Suprapubic skin (tissue), 4 donors: ENCODE measurements at regions not wholly inside any gene's neighbourhood (a gene's known extent, or its start where the extent isn't known, plus 50 kb on each side); places are given as distances from the start of the nearest gene placed in this dataset.
"Not testable (repeated sequence)": the region's sequence is repeated elsewhere in the genome, so short reads cannot be mapped to it uniquely, and the experiment has no call there.

Experiments
- DNase-seq, 2 donors: peaks; one replicate each; pipeline ENCODE4 v3.0.0-alpha.2; 2019; ENCODE audit warnings: low spot score in 2 of 2
- H3K27ac ChIP-seq: fragments of 200-600 bp; sonication (generic); one replicate; pipeline ENCODE4 v1.5.1; 2019
- H3K27me3 ChIP-seq: fragments of 200-600 bp; sonication (generic); one replicate; pipeline ENCODE4 v1.5.1; 2019
- H3K36me3 ChIP-seq: fragments of 200-600 bp; sonication (generic); one replicate; pipeline ENCODE4 v1.5.1; 2019
- H3K4me1 ChIP-seq: fragments of 200-600 bp; sonication (generic); one replicate; pipeline ENCODE4 v1.5.1; 2019
- H3K4me3 ChIP-seq: fragments of 200-600 bp; sonication (generic); one replicate; pipeline ENCODE4 v1.5.1; 2019; ENCODE audit warnings: mild to moderate bottlenecking
- H3K9me3 ChIP-seq: fragments of 200-600 bp; sonication (generic); one replicate; pipeline ENCODE4 v1.5.1; 2019
- CTCF ChIP-seq, 2 donors: fragments of 200-600 bp in 1 of 2; fragments of 450-650 bp in 1 of 2; sonication (generic) in 1 of 2; IDR thresholded peaks; one replicate each; pipeline ENCODE4 v1.5.1; 2016 to 2019; ENCODE audit warnings: antibody characterized with exemption in 2 of 2, mild to moderate bottlenecking in 1 of 2, moderate library complexity in 1 of 2
- EP300 ChIP-seq: sonication (generic); formaldehyde crosslinking; IDR thresholded peaks from one replicate; pipeline ENCODE4 v1.6.1; 2017; ENCODE audit warnings: antibody characterized with exemption
- POLR2A ChIP-seq, 2 donors: fragments of 450-650 bp; IDR thresholded peaks; one replicate each; pipeline ENCODE4 v1.6.1; 2017; ENCODE audit warnings: antibody characterized with exemption in 2 of 2, mild to moderate bottlenecking in 2 of 2, moderate library complexity in 2 of 2
- POLR2AphosphoS5 ChIP-seq, 3 donors: sonication (generic); formaldehyde crosslinking; IDR thresholded peaks; one replicate each; pipeline ENCODE4 v1.6.1; 2017; ENCODE audit warnings: antibody characterized with exemption in 3 of 3
- WGBS: methylation state at CpG from one replicate; pipeline ENCODE4 v1.1.5; 2018; 5-methylcytosine and 5-hydroxymethylcytosine counted together

GRCh38 chr1:80533775-80534334 is 1266.9 kb upstream of the ADGRL2 start:
- Histone ChIP-seq H3K27me3 (no peaks in the 10 kb centered on the region), H3K4me1 (no peaks in the 10 kb centered on the region), H3K4me3 (no peak overlapping the region), H3K36me3 (no peaks in the 10 kb centered on the region), H3K27ac (no peak overlapping the region), H3K9me3 (no peaks in the 10 kb centered on the region)
- DNase-seq = no peak
- TF ChIP-seq CTCF (IDR thresholded peaks at IDR 0.05) (no peak), POLR2A (IDR thresholded peaks at IDR 0.05) (no peak), EP300 (no peak), POLR2AphosphoS5 (IDR thresholded peaks at IDR 0.05) (no peak)
- WGBS = 19% methylated on average over 2 of the region's 2 CpGs

DNA sequence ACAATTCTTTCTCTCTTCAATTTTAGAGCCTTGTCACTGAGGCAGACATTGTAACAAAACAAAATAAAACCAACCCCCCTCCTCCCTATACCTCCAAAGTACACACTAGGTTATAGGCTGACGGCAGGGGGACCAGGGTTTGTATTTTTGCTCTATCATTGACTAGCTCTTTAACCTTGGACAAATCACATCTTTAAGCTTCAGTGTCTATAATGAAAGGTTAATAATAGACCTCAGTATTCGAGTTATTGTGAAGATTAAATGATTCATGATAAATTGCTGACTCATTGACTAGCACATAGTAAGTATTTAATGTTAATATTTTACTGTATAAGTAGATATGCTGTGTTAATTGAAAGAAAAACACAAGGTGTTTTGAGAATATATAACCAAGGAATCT is 1267.6 kb upstream of the ADGRL2 start:
- WGBS = 73% methylated on average over 2 of the region's 2 CpGs
- TF ChIP-seq CTCF (IDR thresholded peaks at IDR 0.05) (no peak), EP300 (no peak), POLR2A (IDR thresholded peaks at IDR 0.05) (no peak), POLR2AphosphoS5 (IDR thresholded peaks at IDR 0.05) (no peak)

GRCh38 chr1:80531182-80531581 is 1269.6 kb upstream of the ADGRL2 start:
- WGBS = 52% methylated on average over 2 of the region's 2 CpGs

More for the DNA sequence above, 1267.6 kb upstream of the ADGRL2 start:
- Histone ChIP-seq H3K4me1 (no peaks in the 10 kb centered on the region), H3K4me3 (no peak overlapping the region), H3K27me3 (no peaks in the 10 kb centered on the region), H3K9me3 (no peaks in the 10 kb centered on the region), H3K27ac (no peak overlapping the region), H3K36me3 (no peaks in the 10 kb centered on the region)
- no peak for DNase-seq

GRCh38 chr1:80529546-80529945 is 1271.2 kb upstream of the ADGRL2 start:
- DNase-seq = no peak
- no peak overlapping the region for H3K27ac ChIP-seq
- H3K9me3 ChIP-seq = no peaks in the 10 kb centered on the region
- H3K27me3 ChIP-seq = no peaks in the 10 kb centered on the region
- 79% methylated on average over 2 of the region's 2 CpGs for WGBS
- H3K36me3 ChIP-seq = no peaks in the 10 kb centered on the region
- TF ChIP-seq POLR2A (IDR thresholded peaks at IDR 0.05) (no peak), POLR2AphosphoS5 (IDR thresholded peaks at IDR 0.05) (no peak), CTCF (IDR thresholded peaks at IDR 0.05) (no peak), EP300 (no peak)
- H3K4me3 ChIP-seq = no peak overlapping the region
- H3K4me1 ChIP-seq = no peaks in the 10 kb centered on the region

More at GRCh38 chr1:80531182-80531581, 1269.6 kb upstream of the ADGRL2 start:
- H3K4me3 ChIP-seq = no peak overlapping the region
- no peaks in the 10 kb centered on the region for H3K4me1 ChIP-seq
- DNase-seq = no peak
- no peak overlapping the region for H3K27ac ChIP-seq
- H3K9me3 ChIP-seq = no peaks in the 10 kb centered on the region
- no peaks in the 10 kb centered on the region for H3K36me3 ChIP-seq
- TF ChIP-seq CTCF (IDR thresholded peaks at IDR 0.05) = no peak
- no peak for TF ChIP-seq EP300
- TF ChIP-seq POLR2AphosphoS5 (IDR thresholded peaks at IDR 0.05) = no peak
- TF ChIP-seq POLR2A (IDR thresholded peaks at IDR 0.05) = no peak
- no peaks in the 10 kb centered on the region for H3K27me3 ChIP-seq

DNA sequence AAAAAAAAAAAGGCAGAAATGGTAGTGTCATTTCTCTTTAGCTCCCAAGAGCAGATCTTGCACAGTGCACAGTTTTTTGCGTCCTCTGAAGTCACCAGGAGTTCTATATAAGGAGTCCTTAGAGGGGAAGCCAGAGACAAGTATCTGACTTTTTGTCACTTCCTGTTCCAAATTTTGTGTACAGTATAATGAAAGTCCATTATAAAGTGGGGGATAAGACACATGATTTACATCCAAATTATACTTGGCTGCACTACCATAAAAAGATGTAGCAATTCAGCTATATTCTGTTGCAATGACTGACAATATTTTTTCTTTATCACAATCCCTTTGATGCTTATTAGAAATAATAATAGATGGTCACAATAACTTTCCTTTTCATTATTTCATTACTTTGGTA is 1276.9 kb upstream of the ADGRL2 start:
- Histone ChIP-seq H3K27ac (no peak overlapping the region), H3K9me3 (no peaks in the 10 kb centered on the region), H3K4me1 (no peaks in the 10 kb centered on the region), H3K4me3 (no peak overlapping the region), H3K36me3 (no peaks in the 10 kb centered on the region), H3K27me3 (no peaks in the 10 kb centered on the region)
- TF ChIP-seq CTCF (IDR thresholded peaks at IDR 0.05) = no peak
- TF ChIP-seq POLR2A (IDR thresholded peaks at IDR 0.05) = no peak
- TF ChIP-seq EP300 = no peak
- TF ChIP-seq POLR2AphosphoS5 (IDR thresholded peaks at IDR 0.05) = no peak
- WGBS = 89% methylated on average over 1 of the region's 1 CpG
- DNase-seq = no peak

GRCh38 chr1:80523071-80523470 is 1277.7 kb upstream of the ADGRL2 start:
- not testable (repeated sequence) for H3K9me3 ChIP-seq, H3K27ac ChIP-seq, H3K4me1 ChIP-seq, DNase-seq, H3K4me3 ChIP-seq, H3K27me3 ChIP-seq, H3K36me3 ChIP-seq
